Stimulated activated CD8-positive, alpha-beta memory T cell treated with anti-CD3 and anti-CD28 coated beads, Interleukin-15, amount 100 ng/mL, for 4 hours (primary cell): ENCODE measurements at regions not wholly inside any gene's neighbourhood (a gene's known extent, or its start where the extent isn't known, plus 50 kb on each side); places are given as distances from the start of the nearest gene placed in this dataset.
"Not testable (repeated sequence)": the region's sequence is repeated elsewhere in the genome, so short reads cannot be mapped to it uniquely, and the experiment has no call there.

Experiments
- DNase-seq, 2 donors: peaks; one replicate each; pipeline ENCODE4 v3.0.0-alpha.2; 2020; ENCODE audit warnings: low read depth in 2 of 2

GRCh38 chr1:229131243-229132105 lies 139.4 kb upstream of the RAB4A start:
- DNase-seq = no peak

DNA sequence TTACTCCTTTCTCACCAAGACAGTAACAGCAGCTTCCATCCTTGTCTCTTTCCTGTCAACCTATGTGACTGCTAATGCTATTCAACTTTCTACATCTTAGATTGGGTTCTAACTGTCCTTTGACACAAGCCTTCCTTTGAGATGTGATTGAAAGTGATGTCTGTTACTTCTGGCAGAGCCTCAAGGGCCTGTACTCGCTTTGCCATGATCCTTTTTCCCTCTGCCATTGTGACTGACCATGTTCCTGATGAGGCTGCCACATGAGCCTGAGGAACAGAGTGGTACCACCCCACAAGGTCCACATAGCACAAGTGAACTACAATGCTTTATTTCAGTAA lies 138.8 kb upstream of the RAB4A start:
- no peak for DNase-seq

GRCh38 chr1:229132706-229133105 lies 138.2 kb upstream of the RAB4A start:
- no peak for DNase-seq

GRCh38 chr1:229133151-229133550 lies 137.8 kb upstream of the RAB4A start:
- no peak for DNase-seq

GRCh38 chr1:229133811-229134210 lies 137.1 kb upstream of the RAB4A start:
- no peak for DNase-seq

GRCh38 chr1:229134381-229135217 lies 136.3 kb upstream of the RAB4A start:
- not testable (repeated sequence) for DNase-seq

DNA sequence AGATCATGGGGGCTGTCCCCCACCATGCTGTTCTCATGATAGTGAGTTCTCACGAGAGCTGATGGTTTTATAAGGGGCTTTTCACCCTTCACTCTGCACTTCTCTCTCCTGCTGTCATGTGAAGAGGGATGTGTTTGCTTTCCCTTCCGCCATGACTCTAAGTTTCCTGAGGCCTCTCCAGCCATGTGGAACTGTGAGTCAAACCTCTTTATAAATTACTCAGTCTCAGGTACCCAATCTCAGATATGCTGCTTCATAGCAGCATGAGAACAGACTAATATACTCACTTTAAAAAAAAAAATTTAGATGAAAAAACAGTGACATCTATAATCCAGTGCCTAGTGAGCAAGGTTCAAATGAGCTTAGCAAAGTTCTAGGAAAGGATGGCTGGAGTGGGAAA lies 135.1 kb upstream of the RAB4A start:
- DNase-seq = no peak

GRCh38 chr1:229136822-229137221 lies 134.1 kb upstream of the RAB4A start:
- no peak for DNase-seq

- DNase-seq = no peak
Observed at GRCh38 chr1:229137271-229137670, 133.6 kb upstream of the RAB4A start.

DNA sequence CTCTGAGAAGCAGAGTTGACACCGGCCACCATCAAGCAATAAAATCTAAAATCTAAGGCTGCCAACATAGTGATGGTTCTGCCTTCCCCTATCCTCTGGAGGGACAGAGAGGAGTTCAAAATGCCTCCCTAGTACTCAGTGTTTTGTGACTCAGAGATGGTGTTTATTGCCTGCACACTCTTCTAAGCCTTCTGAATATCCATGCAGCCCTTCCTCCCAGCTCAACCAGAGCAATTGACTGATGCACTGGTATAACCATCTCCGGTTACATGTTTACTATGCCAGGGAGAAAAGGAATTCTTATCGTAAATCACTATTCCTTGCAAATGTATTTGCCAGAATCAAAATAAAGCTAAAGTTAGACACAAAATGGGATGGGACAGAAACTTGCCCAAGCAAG lies 132.9 kb upstream of the RAB4A start:
- DNase-seq = no peak

DNA sequence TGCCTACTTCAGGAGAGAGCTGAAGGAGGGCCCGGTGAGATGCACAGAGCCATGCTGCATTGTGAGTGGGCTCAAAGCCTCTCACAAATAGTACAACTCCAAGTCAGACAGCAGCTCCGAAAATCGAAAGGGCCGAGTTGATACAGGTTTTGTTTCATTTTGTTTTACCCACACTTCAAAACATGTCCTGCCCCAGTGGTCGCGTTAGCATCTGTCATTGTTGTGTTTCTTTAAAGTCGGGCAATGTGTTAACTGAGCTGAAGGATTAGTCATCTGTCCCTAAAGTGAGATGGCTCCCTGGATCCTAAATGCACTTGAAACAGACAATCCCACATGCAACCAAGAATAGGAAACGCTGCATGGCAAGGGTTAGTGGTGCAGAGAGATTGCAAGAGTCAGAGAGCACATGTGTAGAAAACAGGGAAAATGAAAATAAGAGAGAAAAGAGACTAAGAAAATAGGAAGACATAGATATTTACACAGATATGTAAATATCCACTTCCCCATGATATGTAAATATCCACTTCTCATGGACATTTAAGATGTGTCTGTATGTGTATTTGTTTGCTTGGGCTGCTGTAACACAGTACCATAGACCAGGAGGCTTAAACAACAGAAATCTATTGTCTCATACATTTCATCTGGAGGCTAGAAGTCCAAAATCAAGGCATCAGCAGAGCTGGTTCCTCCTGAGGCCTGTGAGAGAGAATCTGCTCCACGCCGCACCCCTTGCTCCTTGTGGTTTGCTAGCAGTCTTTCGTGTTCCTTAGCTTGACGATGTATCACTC lies 131.4 kb upstream of the RAB4A start:
- no peak for DNase-seq

GRCh38 chr1:229140119-229140396 lies 130.9 kb upstream of the RAB4A start:
- no peak for DNase-seq

DNA sequence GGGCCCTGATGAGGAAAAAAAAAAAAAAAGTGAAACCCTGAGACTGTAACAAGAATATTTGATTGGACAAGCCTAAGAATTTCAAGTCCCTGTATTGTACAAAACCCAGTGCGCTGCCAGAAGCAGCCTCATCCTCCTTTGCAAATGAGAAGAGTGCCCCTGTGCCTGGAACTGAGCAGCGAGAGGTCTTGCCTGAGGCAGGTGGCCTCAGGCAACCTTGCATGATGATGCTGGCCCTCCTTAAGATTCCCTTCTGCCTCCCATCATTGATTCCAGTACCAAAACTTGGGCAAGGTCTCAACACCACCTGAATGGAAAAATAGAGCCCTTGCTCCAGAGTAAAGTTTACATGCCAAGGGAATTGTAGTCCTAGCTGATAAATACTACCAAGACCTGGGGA lies 129.6 kb upstream of the RAB4A start:
- no peak for DNase-seq

DNA sequence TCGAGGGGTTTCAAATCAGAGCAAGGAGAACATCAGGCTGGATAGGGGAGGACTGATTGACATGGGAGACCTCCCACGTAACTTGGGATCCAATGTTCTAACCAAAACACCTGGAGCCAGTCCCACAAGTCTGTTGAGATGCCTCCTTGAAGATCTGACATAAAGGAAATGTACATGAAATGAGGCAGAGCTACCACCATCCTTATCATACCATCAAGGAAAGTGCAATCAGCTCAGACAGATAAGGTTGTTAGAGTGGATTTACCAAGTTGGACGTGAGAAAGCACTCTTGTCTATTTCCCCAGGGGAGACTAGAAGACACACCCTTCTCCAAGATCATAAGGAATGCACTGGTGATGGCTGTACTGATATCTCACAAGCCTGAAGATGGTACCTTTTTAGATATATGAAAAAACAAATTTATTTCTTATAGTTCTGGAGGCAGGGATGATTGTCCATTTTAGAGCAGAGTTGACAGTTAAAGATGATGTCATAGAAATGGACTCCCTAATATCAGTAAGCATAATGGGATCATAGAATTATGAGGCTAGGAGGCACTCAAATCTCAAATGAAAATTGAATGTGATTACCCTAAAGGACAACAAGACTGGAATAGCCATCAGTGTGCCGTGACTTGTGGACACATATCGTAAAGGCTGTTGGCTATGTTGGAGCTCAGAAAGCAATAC lies 129.1 kb upstream of the RAB4A start:
- no peak for DNase-seq

DNA sequence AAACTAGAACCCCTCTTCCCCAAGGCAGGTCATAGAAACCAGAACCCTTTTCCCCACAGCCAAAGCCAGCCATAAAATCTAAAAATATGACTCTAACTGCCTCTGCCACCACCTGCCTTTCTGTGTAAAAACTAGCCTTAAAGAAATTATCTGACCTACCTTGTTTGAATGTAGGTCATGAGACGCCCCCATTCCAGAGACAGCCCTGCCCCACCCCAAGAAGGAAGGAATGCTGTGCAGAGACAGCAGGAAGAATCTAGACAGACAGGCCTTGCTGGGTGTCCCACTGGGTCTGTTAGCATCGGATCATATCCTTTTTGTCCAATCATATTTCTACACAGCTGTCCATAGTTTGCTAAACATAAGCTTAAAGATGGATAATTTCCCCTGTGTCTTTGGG lies 128.4 kb upstream of the RAB4A start:
- DNase-seq = no peak

DNA sequence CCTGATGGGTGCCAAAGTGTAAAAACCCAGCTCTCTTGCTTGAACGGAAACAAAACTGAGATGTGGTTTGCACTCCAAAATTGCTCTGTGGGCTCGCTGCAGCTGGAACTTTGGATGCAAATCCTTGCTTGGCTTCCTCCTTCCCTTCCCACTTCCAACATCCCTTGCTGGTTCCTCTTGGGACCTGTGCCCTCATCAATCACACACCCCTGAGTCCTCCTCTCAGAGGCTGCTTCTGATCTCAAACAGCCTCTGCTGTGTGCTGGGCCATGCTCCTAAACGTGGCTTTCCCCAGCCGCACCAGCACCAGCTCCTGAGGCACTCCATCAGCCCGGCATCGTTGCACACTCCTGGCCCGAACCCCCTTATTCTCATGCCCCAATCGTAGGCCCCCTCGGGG lies 124.3 kb upstream of the RAB4A start:
- DNase-seq = no peak

DNA sequence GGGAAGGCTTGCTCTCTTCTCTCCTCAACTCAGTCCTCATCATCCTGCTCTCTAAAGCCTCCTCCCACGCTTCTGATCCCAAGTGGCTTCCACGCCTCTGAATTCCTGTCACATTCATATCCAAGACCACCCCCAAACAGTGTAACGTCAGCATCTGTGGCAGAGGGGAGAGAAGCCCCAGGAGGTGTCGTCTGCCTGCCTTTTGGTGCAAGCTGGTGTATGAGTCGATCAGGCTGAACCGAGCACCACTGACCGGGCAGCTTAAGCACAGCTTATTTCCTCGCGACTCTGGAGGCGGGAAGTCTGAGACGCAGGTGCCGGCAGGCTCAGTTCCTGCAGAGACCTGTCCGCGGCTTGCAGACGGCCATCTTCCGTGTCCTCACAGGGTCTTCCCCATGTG lies 123.8 kb upstream of the RAB4A start:
- DNase-seq = no peak

GRCh38 chr1:229148041-229148671 lies 122.8 kb upstream of the RAB4A start:
- DNase-seq = no peak

- no peak for DNase-seq
Observed at GRCh38 chr1:229148743-229149142, 122.2 kb upstream of the RAB4A start.

DNA sequence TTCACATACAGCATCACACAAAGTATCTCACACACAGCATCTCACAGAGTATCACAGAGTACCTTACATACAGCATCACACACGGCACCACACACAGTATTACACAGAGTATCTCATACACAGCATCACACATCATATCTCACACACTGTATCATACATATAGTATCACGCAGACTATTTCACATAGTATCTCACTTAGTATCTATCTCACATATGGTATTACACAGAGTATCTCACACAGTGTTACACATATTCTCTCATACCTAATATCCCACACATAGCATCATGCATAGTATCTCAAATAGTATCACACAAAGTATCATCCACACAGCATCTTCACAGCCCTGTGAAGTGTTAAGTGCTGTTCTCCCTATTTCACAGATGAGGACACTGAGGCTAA lies 121.5 kb upstream of the RAB4A start:
- no peak for DNase-seq

DNA sequence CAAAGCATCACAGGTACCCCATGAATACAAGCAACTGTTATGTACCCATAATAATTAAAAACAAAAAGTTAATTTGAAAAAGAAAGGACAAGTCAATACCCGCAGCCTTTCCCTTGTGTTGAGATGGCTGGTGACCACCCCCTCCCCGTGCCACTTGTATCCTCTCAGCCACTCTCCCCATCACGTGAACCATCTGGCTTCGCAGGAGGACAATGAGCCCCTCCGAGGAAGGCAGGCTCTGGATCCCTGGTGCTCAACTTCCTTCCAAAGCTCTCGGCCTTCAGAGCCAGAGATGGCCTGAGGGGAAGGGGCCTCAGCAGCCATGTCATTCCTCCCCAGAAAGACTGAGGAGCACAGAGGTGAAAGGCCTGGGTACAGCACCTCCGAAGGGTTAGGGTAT lies 120.4 kb upstream of the RAB4A start:
- no peak for DNase-seq

DNA sequence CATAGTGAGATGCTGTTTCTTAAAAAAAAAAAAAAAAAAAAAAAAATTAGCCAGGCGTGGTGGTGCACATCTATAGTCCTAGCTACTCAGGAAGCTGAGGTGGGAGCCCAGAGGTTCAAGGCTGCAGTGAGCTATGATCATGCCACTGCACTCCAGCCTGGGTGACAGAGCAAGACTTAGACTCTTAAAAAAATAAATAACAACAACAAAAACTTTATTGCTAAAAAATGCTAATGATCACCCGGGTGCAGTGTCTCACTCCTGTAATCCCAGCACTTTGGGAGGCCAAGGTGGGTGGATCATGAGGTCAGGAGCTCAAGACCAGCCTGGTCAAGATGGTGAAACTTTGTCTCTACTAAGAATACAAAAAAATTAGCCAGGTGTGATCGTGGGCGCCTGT lies 119.5 kb upstream of the RAB4A start:
- DNase-seq = not testable (repeated sequence)
